A673 (cell line): ENCODE measurements at regions not wholly inside any gene's neighbourhood (a gene's known extent, or its start where the extent isn't known, plus 50 kb on each side); places are given as distances from the start of the nearest gene placed in this dataset.

Experiments
- CTCF ChIP-seq: fragments of 300-800, 200-600 bp; sonication (generic); conservative IDR thresholded peaks from 2 replicates; pipeline ENCODE4 v1.5.1; 2017; ENCODE audit warnings: low read depth, mild to moderate bottlenecking, antibody characterized with exemption, low read length, moderate library complexity, mixed read lengths
- EZH2 ChIP-seq: fragments of 200-600 bp; sonication (generic); IDR thresholded peaks from 2 replicates; pipeline ENCODE4 v1.6.1; 2017; ENCODE audit warnings: borderline replicate concordance, low read depth, mild to moderate bottlenecking, mixed read lengths, antibody characterized with exemption, low read length; ENCODE audit not compliant: poor library complexity, severe bottlenecking

GRCh38 chr20:23294166-23294565 is 56.4 kb upstream of the NXT1 start:
- no peak for TF ChIP-seq EZH2
- no peak for TF ChIP-seq CTCF
